Loucy (cell line): ENCODE measurements at regions not wholly inside any gene's neighbourhood (a gene's known extent, or its start where the extent isn't known, plus 50 kb on each side); places are given as distances from the start of the nearest gene placed in this dataset.

ENCODE experiments used
- CTCF ChIP-seq: fragments of 200-600 bp; sonication (generic); conservative IDR thresholded peaks from 2 replicates; pipeline ENCODE4 v1.5.1; 2014; ENCODE audit warnings: mild to moderate bottlenecking, antibody characterized with exemption, low read length
- EZH2phosphoT487 ChIP-seq: fragments of 200-600 bp; IDR thresholded peaks from 2 replicates; pipeline ENCODE4 v1.6.1; 2018; ENCODE audit warnings: antibody characterized with exemption, mild to moderate bottlenecking, moderate library complexity, borderline replicate concordance

DNA sequence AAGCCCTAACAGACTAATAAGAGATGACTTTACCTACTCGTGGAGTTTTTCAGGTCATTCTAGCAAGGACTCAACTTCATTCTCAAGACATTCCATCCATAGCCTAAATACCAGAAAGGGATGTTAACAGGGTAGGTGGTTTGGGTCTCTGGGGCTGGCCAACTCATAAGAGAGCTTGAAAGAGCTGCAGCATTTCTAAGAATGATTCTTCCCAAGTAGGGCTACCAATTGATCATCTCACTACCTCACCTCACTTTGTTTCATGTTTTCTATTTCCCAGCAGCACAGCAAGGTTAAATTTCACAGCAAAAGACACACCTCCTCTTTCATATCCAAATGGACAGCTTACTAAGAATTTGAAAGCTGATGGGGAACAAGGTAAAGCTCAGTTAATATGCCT lies 614.8 kb upstream of the DIPK2B start:
- TF ChIP-seq EZH2phosphoT487 (no peak), CTCF (no peak)
